GM18508 (cell line): ENCODE measurements at regions not wholly inside any gene's neighbourhood (a gene's known extent, or its start where the extent isn't known, plus 50 kb on each side); places are given as distances from the start of the nearest gene placed in this dataset.

Source experiments
- ATAC-seq: cut with Tn5 transposase; IDR thresholded peaks from one replicate; pipeline ENCODE4 v1.9.1; 2021; ENCODE audit warnings: moderate number of reproducible peaks; ENCODE audit not compliant: insufficient read depth, unreplicated experiment

- ATAC-seq = no peak
Measured at GRCh38 chr6:14422917-14423316, 305.3 kb downstream of the CD83 start.

- ATAC-seq = no peak
Measured at GRCh38 chr6:14423330-14423729, 305.8 kb downstream of the CD83 start.

- ATAC-seq = no peak
Measured at GRCh38 chr6:14423955-14424354, 306.4 kb downstream of the CD83 start.

- ATAC-seq = no peak
Measured at GRCh38 chr6:14425805-14426204, 308.2 kb downstream of the CD83 start.

GRCh38 chr6:14426281-14426680 is 308.7 kb downstream of the CD83 start:
- ATAC-seq = no peak

- no peak for ATAC-seq
Measured at GRCh38 chr6:14428269-14428668, 310.7 kb downstream of the CD83 start.

- ATAC-seq = no peak
Measured at GRCh38 chr6:14429396-14429795, 311.8 kb downstream of the CD83 start.

GRCh38 chr6:14430218-14430617 is 312.6 kb downstream of the CD83 start:
- ATAC-seq = no peak

GRCh38 chr6:14431385-14432330 is 314.1 kb downstream of the CD83 start:
- no peak for ATAC-seq

- no peak for ATAC-seq
Measured at GRCh38 chr6:14434916-14435690, 317.5 kb downstream of the CD83 start.

- no peak for ATAC-seq
Measured at GRCh38 chr6:14436592-14437132, 319.1 kb downstream of the CD83 start.

- ATAC-seq = no peak
Measured at GRCh38 chr6:14439419-14439818, 321.8 kb downstream of the CD83 start.

- no peak for ATAC-seq
Measured at GRCh38 chr6:14440215-14440910, 322.8 kb downstream of the CD83 start.

- no peak for ATAC-seq
Measured at GRCh38 chr6:14440940-14441781, 323.6 kb downstream of the CD83 start.

GRCh38 chr6:14442242-14442641 is 324.7 kb downstream of the CD83 start:
- ATAC-seq = no peak

GRCh38 chr6:14443629-14444268 is 326.2 kb downstream of the CD83 start:
- no peak for ATAC-seq

GRCh38 chr6:14444295-14444972 is 326.9 kb downstream of the CD83 start:
- ATAC-seq = no peak

GRCh38 chr6:14447240-14447639 is 329.7 kb downstream of the CD83 start:
- ATAC-seq = no peak

GRCh38 chr6:14448246-14448645 is 330.7 kb downstream of the CD83 start:
- no peak for ATAC-seq
